ENCODE measurements at regions not wholly inside any gene's neighbourhood (a gene's known extent, or its start where the extent isn't known, plus 50 kb on each side); places are given as distances from the start of the nearest gene placed in this dataset.
A peak's percentile ranks its signal among the peaks of the same experiment; 100 is the strongest.

DNA sequence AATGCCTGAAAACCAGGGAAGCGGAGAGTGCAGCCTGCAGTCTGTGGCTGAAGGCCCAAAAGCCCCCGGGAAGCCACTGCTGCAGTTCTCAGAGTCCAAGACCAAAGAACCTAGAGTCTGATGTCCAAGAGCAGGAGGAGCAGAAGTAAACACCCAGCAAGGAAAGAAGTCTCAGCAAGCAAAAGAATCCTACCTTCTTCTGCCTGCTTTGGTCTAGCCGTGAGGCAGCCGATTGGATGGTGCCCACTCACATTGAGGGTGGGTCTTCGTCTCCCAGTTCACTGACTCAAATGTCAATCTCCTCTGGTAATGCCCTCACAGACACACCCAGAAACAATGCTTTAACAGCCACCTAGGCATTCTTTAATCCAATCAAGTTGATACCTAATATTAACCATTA, 217.5 kb downstream of the PLA2G4A start:
- Histone ChIP-seq H4K8ac (ENCODE audit: low read depth, low read length) (no peak overlapping the region), H3K27ac (ENCODE audit: low read depth, low read length) (no peak overlapping the region), H3K4me1 (ENCODE audit: control insufficient read depth, low read depth, low read length) (peaks cover 7% of the 10 kb centered on the region), H3K4me2 (ENCODE audit: low read length) (no peak overlapping the region), H2BK15ac (replicated peaks; ENCODE audit: low read depth) (no peak overlapping the region), H3K4me3 (ENCODE audit: low read length) (no peak overlapping the region), H3K18ac (ENCODE audit: low read length) (no peak overlapping the region), H2BK120ac (ENCODE audit: low read depth, low read length) (peak overlapping the region; percentile 38), H2BK5ac (ENCODE audit: low read length) (no peak overlapping the region), H3K36me3 (ENCODE audit: control insufficient read depth, insufficient read depth, low read length) (no peaks in the 10 kb centered on the region), H3K4ac (ENCODE audit: low read depth, low read length) (no peak overlapping the region), H3K9ac (ENCODE audit: low read length) (no peak overlapping the region), H3K27me3 (ENCODE audit: insufficient read depth, low read length, poor library complexity) (no peaks in the 10 kb centered on the region), H2AK5ac (ENCODE audit: low read length) (no peak overlapping the region), H4K5ac (ENCODE audit: low read length) (no peak overlapping the region), H3K23ac (ENCODE audit: low read length) (no peak overlapping the region), H3K79me2 (ENCODE audit: control insufficient read depth, insufficient read depth, low read length) (no peaks in the 10 kb centered on the region), H3K56ac (ENCODE audit: low read length) (no peak overlapping the region), H3K79me1 (ENCODE audit: low read length) (no peaks in the 10 kb centered on the region)
- DNase-seq = peak; percentile 4
- no CpG with 5 or more reads among the region's 5 CpGs for WGBS (ENCODE audit: extremely low coverage, insufficient coverage, low lambda C conversion rate)

DNA sequence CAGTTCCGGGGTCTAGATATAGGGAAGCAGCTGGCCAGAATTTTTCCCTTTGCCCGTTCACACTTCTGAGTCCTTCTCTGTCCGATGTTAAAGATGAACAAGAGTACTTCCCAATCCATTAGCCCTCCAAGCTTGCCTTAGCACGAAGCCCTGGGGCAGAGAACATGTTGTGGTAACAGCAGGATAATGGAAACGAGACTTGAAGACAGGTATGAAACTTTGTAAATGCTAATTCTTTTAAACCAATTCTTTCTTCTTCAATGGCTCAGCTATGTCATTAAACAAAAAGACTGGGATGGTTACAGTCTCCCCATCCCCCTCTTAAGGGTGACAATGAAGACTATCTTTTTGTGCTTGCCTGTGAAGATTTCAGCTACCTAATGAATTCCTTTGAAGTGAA, 218.5 kb downstream of the PLA2G4A start:
- H3K23ac ChIP-seq (ENCODE audit: low read length) = no peak overlapping the region
- H2AK5ac ChIP-seq (ENCODE audit: low read length) = no peak overlapping the region
- H3K79me2 ChIP-seq (ENCODE audit: control insufficient read depth, insufficient read depth, low read length) = no peaks in the 10 kb centered on the region
- peak; percentile 45 for DNase-seq
- H4K5ac ChIP-seq (ENCODE audit: low read length) = no peak overlapping the region
- no peak overlapping the region for H3K18ac ChIP-seq (ENCODE audit: low read length)
- H3K36me3 ChIP-seq (ENCODE audit: control insufficient read depth, insufficient read depth, low read length) = no peaks in the 10 kb centered on the region
- no peaks in the 10 kb centered on the region for H3K79me1 ChIP-seq (ENCODE audit: low read length)
- no peak overlapping the region for H3K4ac ChIP-seq (ENCODE audit: low read depth, low read length)
- H3K9ac ChIP-seq (ENCODE audit: low read length) = no peak overlapping the region
- WGBS (ENCODE audit: extremely low coverage, insufficient coverage, low lambda C conversion rate) = no CpG with 5 or more reads among the region's 5 CpGs
- H3K4me3 ChIP-seq (ENCODE audit: low read length) = no peak overlapping the region
- no peak overlapping the region for H2BK120ac ChIP-seq (ENCODE audit: low read depth, low read length)
- H3K27ac ChIP-seq (ENCODE audit: low read depth, low read length) = peak overlapping the region; percentile 16
- H2BK15ac ChIP-seq (replicated peaks; ENCODE audit: low read depth) = no peak overlapping the region
- H3K4me2 ChIP-seq (ENCODE audit: low read length) = no peak overlapping the region
- H2BK5ac ChIP-seq (ENCODE audit: low read length) = no peak overlapping the region
- peaks cover 7% of the 10 kb centered on the region for H3K4me1 ChIP-seq (ENCODE audit: control insufficient read depth, low read depth, low read length)
- H3K27me3 ChIP-seq (ENCODE audit: insufficient read depth, low read length, poor library complexity) = no peaks in the 10 kb centered on the region
- no peak overlapping the region for H4K8ac ChIP-seq (ENCODE audit: low read depth, low read length)
- no peak overlapping the region for H3K56ac ChIP-seq (ENCODE audit: low read length)

GRCh38 chr1:187051618-187052232, 223.0 kb downstream of the PLA2G4A start:
- no peak overlapping the region for H3K4me2 ChIP-seq (ENCODE audit: low read length)
- H3K4ac ChIP-seq (ENCODE audit: low read depth, low read length) = no peak overlapping the region
- no peak overlapping the region for H2BK120ac ChIP-seq (ENCODE audit: low read depth, low read length)
- no peak overlapping the region for H3K23ac ChIP-seq (ENCODE audit: low read length)
- no peaks in the 10 kb centered on the region for H3K27me3 ChIP-seq (ENCODE audit: insufficient read depth, low read length, poor library complexity)
- no peak overlapping the region for H3K27ac ChIP-seq (ENCODE audit: low read depth, low read length)
- no peak overlapping the region for H4K8ac ChIP-seq (ENCODE audit: low read depth, low read length)
- no peak overlapping the region for H2BK5ac ChIP-seq (ENCODE audit: low read length)
- no CpG with 5 or more reads among the region's 4 CpGs for WGBS (ENCODE audit: extremely low coverage, insufficient coverage, low lambda C conversion rate)
- H3K79me2 ChIP-seq (ENCODE audit: control insufficient read depth, insufficient read depth, low read length) = no peaks in the 10 kb centered on the region
- no peak overlapping the region for H2AK5ac ChIP-seq (ENCODE audit: low read length)
- no peaks in the 10 kb centered on the region for H3K79me1 ChIP-seq (ENCODE audit: low read length)
- no peak overlapping the region for H2BK15ac ChIP-seq (replicated peaks; ENCODE audit: low read depth)
- H3K18ac ChIP-seq (ENCODE audit: low read length) = no peak overlapping the region
- no peak overlapping the region for H3K9ac ChIP-seq (ENCODE audit: low read length)
- peaks cover 7% of the 10 kb centered on the region for H3K4me1 ChIP-seq (ENCODE audit: control insufficient read depth, low read depth, low read length)
- no peaks in the 10 kb centered on the region for H3K36me3 ChIP-seq (ENCODE audit: control insufficient read depth, insufficient read depth, low read length)
- DNase-seq = peak; percentile 61
- no peak overlapping the region for H3K56ac ChIP-seq (ENCODE audit: low read length)
- H4K5ac ChIP-seq (ENCODE audit: low read length) = no peak overlapping the region
- no peak overlapping the region for H3K4me3 ChIP-seq (ENCODE audit: low read length)

- WGBS (ENCODE audit: extremely low coverage, insufficient coverage, low lambda C conversion rate) = no CpG with 5 or more reads among the region's 4 CpGs
- H3K4me2 ChIP-seq (ENCODE audit: low read length) = no peak overlapping the region
- no peak overlapping the region for H4K5ac ChIP-seq (ENCODE audit: low read length)
- peak; percentile 5 for DNase-seq
- no peak overlapping the region for H2BK120ac ChIP-seq (ENCODE audit: low read depth, low read length)
- no peak overlapping the region for H4K8ac ChIP-seq (ENCODE audit: low read depth, low read length)
- no peak overlapping the region for H3K9ac ChIP-seq (ENCODE audit: low read length)
- no peak overlapping the region for H3K18ac ChIP-seq (ENCODE audit: low read length)
- H3K4me3 ChIP-seq (ENCODE audit: low read length) = no peak overlapping the region
- H3K23ac ChIP-seq (ENCODE audit: low read length) = no peak overlapping the region
- no peaks in the 10 kb centered on the region for H3K79me1 ChIP-seq (ENCODE audit: low read length)
- no peak overlapping the region for H2BK5ac ChIP-seq (ENCODE audit: low read length)
- H3K4me1 ChIP-seq (ENCODE audit: control insufficient read depth, low read depth, low read length) = no peaks in the 10 kb centered on the region
- no peaks in the 10 kb centered on the region for H3K36me3 ChIP-seq (ENCODE audit: control insufficient read depth, insufficient read depth, low read length)
- H3K79me2 ChIP-seq (ENCODE audit: control insufficient read depth, insufficient read depth, low read length) = no peaks in the 10 kb centered on the region
- no peaks in the 10 kb centered on the region for H3K27me3 ChIP-seq (ENCODE audit: insufficient read depth, low read length, poor library complexity)
- no peak overlapping the region for H2BK15ac ChIP-seq (replicated peaks; ENCODE audit: low read depth)
- H3K56ac ChIP-seq (ENCODE audit: low read length) = no peak overlapping the region
- no peak overlapping the region for H2AK5ac ChIP-seq (ENCODE audit: low read length)
- H3K27ac ChIP-seq (ENCODE audit: low read depth, low read length) = no peak overlapping the region
- no peak overlapping the region for H3K4ac ChIP-seq (ENCODE audit: low read depth, low read length)
These were observed 225.1 kb downstream of the PLA2G4A start for GRCh38 chr1:187053876-187054275.

GRCh38 chr1:187054862-187055757, 226.4 kb downstream of the PLA2G4A start:
- H2AK5ac ChIP-seq (ENCODE audit: low read length) = no peak overlapping the region
- no peak overlapping the region for H2BK120ac ChIP-seq (ENCODE audit: low read depth, low read length)
- no peaks in the 10 kb centered on the region for H3K27me3 ChIP-seq (ENCODE audit: insufficient read depth, low read length, poor library complexity)
- H3K9ac ChIP-seq (ENCODE audit: low read length) = no peak overlapping the region
- H3K56ac ChIP-seq (ENCODE audit: low read length) = no peak overlapping the region
- no peak overlapping the region for H3K4me2 ChIP-seq (ENCODE audit: low read length)
- no peak overlapping the region for H3K4me3 ChIP-seq (ENCODE audit: low read length)
- H3K79me2 ChIP-seq (ENCODE audit: control insufficient read depth, insufficient read depth, low read length) = no peaks in the 10 kb centered on the region
- H3K27ac ChIP-seq (ENCODE audit: low read depth, low read length) = no peak overlapping the region
- H3K4me1 ChIP-seq (ENCODE audit: control insufficient read depth, low read depth, low read length) = no peaks in the 10 kb centered on the region
- H3K36me3 ChIP-seq (ENCODE audit: control insufficient read depth, insufficient read depth, low read length) = no peaks in the 10 kb centered on the region
- H4K8ac ChIP-seq (ENCODE audit: low read depth, low read length) = no peak overlapping the region
- no peak overlapping the region for H2BK15ac ChIP-seq (replicated peaks; ENCODE audit: low read depth)
- no peaks in the 10 kb centered on the region for H3K79me1 ChIP-seq (ENCODE audit: low read length)
- H3K23ac ChIP-seq (ENCODE audit: low read length) = no peak overlapping the region
- H4K5ac ChIP-seq (ENCODE audit: low read length) = no peak overlapping the region
- H2BK5ac ChIP-seq (ENCODE audit: low read length) = no peak overlapping the region
- DNase-seq = no peak
- no peak overlapping the region for H3K18ac ChIP-seq (ENCODE audit: low read length)
- WGBS (ENCODE audit: extremely low coverage, insufficient coverage, low lambda C conversion rate) = no CpG with 5 or more reads among the region's 3 CpGs
- H3K4ac ChIP-seq (ENCODE audit: low read depth, low read length) = no peak overlapping the region
